Keratinocyte (primary cell): ENCODE measurements at regions not wholly inside any gene's neighbourhood (a gene's known extent, or its start where the extent isn't known, plus 50 kb on each side); places are given as distances from the start of the nearest gene placed in this dataset.
"Not testable (repeated sequence)": the region's sequence is repeated elsewhere in the genome, so short reads cannot be mapped to it uniquely, and the experiment has no call there.

Source experiments
- DNase-seq: peaks from one replicate; pipeline ENCODE4 v3.0.0-alpha.2; 2011; ENCODE audit warnings: low read depth, missing footprints, low spot score
- FAIRE-seq: peaks from 2 replicates; lab custom pipeline; 2011; peaks lifted over from hg19 to GRCh38; lab: Jason Lieb, UNC
- H2AFZ ChIP-seq: 2 replicates; pipeline ENCODE4 v1.6.0; 2012; ENCODE audit warnings: low read length, control low read depth, inconsistent platforms; ENCODE audit not compliant: control insufficient read depth
- H3K27ac ChIP-seq: 2 replicates; pipeline ENCODE4 v1.5.1; 2011; ENCODE audit warnings: low read length; ENCODE audit not compliant: control insufficient read depth, insufficient read depth
- H3K27me3 ChIP-seq: 3 replicates; pipeline ENCODE4 v1.6.0; 2011; ENCODE audit warnings: low read length; ENCODE audit not compliant: control insufficient read depth, insufficient read depth; ENCODE audit errors: extremely low read depth
- H3K36me3 ChIP-seq, 2 experiments: 2 replicates in 1 of 2; 3 replicates in 1 of 2; pipeline ENCODE4 v1.5.1; 2011; ENCODE audit warnings: low read length in 2 of 2, mild to moderate bottlenecking in 1 of 2; ENCODE audit not compliant: control insufficient read depth in 2 of 2, insufficient read depth in 2 of 2; ENCODE audit errors: extremely low read depth in 1 of 2
- H3K4me1 ChIP-seq: 3 replicates; pipeline ENCODE4 v1.5.1; 2011; ENCODE audit warnings: low read length; ENCODE audit not compliant: control insufficient read depth, insufficient read depth; ENCODE audit errors: extremely low read depth
- H3K4me2 ChIP-seq: 3 replicates; pipeline ENCODE4 v1.6.0; 2011; ENCODE audit warnings: low read depth, low read length; ENCODE audit not compliant: control insufficient read depth, insufficient read depth; ENCODE audit errors: extremely low read depth
- H3K4me3 ChIP-seq, 3 experiments: fragments of 200-600 bp in 1 of 3; sonication (generic) in 1 of 3; 2 replicates in 2 of 3; 3 replicates in 1 of 3; pipeline ENCODE4 v1.5.1; 2011 to 2016; ENCODE audit warnings: low read length in 3 of 3, mild to moderate bottlenecking in 3 of 3, control low read depth in 2 of 3, inconsistent platforms in 1 of 3, low read depth in 1 of 3, mixed read lengths in 1 of 3, mixed run types in 1 of 3, moderate library complexity in 1 of 3; ENCODE audit not compliant: control insufficient read depth in 2 of 3, insufficient read depth in 2 of 3; ENCODE audit errors: extremely low read depth in 1 of 3
- H3K79me2 ChIP-seq: 2 replicates; pipeline ENCODE4 v1.6.0; 2012; ENCODE audit warnings: low read length; ENCODE audit not compliant: control insufficient read depth, insufficient read depth
- H3K9ac ChIP-seq: 3 replicates; pipeline ENCODE4 v1.6.0; 2011; ENCODE audit warnings: low read length; ENCODE audit not compliant: control insufficient read depth, insufficient read depth; ENCODE audit errors: extremely low read depth
- H3K9me1 ChIP-seq: 3 replicates; pipeline ENCODE4 v1.6.0; 2011; ENCODE audit warnings: low read length; ENCODE audit not compliant: control insufficient read depth, insufficient read depth; ENCODE audit errors: extremely low read depth
- H3K9me3 ChIP-seq: 2 replicates; pipeline ENCODE4 v1.5.1; 2012; ENCODE audit warnings: low read depth, low read length; ENCODE audit not compliant: control insufficient read depth
- H4K20me1 ChIP-seq: 3 replicates; pipeline ENCODE4 v1.6.0; 2011; ENCODE audit warnings: low read length; ENCODE audit not compliant: control insufficient read depth, insufficient read depth; ENCODE audit errors: extremely low read depth
- EZH2 ChIP-seq: IDR thresholded peaks from one replicate; pipeline ENCODE4 v1.6.1; 2012; ENCODE audit warnings: inconsistent platforms, mild to moderate bottlenecking, low read length, moderate library complexity
- dilution Hi-C: fragments of 300-500 bp; cut with MboI; formaldehyde crosslinking; loops from one replicate; pipeline ENCODE4 v1.7.0; 2020; ENCODE audit warnings: low sequenced_read_pairs; ENCODE audit not compliant: extremely low pct_ligation_motif_present
- TF ChIP-seq, protein P1 (sequence below), 3 experiments: IDR thresholded peaks in 1 of 3; conservative IDR thresholded peaks in 1 of 3; optimal IDR thresholded peaks in 1 of 3; 2 replicates in 2 of 3; 3 replicates in 1 of 3; pipeline versions ENCODE3 to v1.5.1; 2011; ENCODE audit warnings: low read length in 3 of 3, mild to moderate bottlenecking in 3 of 3, moderate library complexity in 2 of 3, control low read depth in 1 of 3, inconsistent platforms in 1 of 3; ENCODE audit not compliant: insufficient read depth in 2 of 3; ENCODE audit errors: extremely low read depth in 1 of 3

DNA sequence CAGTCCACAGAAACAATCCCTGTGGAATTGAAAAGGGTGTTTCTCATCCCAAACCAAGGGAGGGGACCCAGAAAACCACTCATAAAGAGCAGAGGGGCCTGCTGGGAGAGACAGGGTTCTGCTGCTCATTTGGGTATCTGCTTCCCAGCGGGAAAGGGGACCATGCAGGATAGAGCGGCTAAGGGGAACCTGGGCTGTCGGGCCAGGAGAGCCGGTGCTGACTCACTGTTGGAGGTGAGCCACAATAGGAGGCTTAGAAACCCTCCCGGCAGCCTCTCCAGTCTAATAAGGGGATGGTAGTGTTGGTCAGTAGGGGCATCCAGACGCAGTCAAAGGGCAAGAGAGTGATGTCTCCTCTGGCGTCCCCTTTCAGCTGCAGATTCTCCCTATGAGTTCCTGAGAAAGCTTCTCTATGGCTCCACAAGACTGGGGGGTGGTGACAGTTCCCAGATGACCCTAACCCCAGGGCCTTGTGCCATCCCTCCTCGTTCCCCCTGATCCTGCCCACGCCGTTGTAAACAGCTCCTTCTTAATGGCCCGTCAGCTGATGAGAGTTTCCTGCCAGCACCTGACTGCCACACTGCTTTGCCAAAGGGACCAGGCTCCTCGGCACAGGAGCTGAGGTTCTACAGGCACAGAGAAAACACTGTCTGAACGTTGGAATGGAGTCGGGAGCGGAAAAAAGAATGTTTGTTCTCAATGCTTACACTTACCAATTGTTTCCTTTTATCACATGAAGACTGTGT is 646.1 kb upstream of the DEFB115 start:
- dilution Hi-C loops, result no loop called here
- H3K9me3 ChIP-seq, result peaks cover 7% of the 10 kb centered on the region
- H3K36me3 ChIP-seq, result no peaks in the 10 kb centered on the region
- no peaks in the 10 kb centered on the region for H3K27me3 ChIP-seq
- H3K4me1 ChIP-seq, result no peaks in the 10 kb centered on the region
- H3K9me1 ChIP-seq, result no peaks in the 10 kb centered on the region
- H3K4me3 ChIP-seq, result no peak overlapping the region
- no peak overlapping the region for H3K9ac ChIP-seq
- H3K27ac ChIP-seq, result no peak overlapping the region
- FAIRE-seq (no peak), DNase-seq (no peak)
- no peaks in the 10 kb centered on the region for H3K79me2 ChIP-seq
- H2AFZ ChIP-seq, result no peak overlapping the region
- H4K20me1 ChIP-seq, result no peaks in the 10 kb centered on the region
- no peak for TF ChIP-seq EZH2
- TF ChIP-seq, protein P1, sequence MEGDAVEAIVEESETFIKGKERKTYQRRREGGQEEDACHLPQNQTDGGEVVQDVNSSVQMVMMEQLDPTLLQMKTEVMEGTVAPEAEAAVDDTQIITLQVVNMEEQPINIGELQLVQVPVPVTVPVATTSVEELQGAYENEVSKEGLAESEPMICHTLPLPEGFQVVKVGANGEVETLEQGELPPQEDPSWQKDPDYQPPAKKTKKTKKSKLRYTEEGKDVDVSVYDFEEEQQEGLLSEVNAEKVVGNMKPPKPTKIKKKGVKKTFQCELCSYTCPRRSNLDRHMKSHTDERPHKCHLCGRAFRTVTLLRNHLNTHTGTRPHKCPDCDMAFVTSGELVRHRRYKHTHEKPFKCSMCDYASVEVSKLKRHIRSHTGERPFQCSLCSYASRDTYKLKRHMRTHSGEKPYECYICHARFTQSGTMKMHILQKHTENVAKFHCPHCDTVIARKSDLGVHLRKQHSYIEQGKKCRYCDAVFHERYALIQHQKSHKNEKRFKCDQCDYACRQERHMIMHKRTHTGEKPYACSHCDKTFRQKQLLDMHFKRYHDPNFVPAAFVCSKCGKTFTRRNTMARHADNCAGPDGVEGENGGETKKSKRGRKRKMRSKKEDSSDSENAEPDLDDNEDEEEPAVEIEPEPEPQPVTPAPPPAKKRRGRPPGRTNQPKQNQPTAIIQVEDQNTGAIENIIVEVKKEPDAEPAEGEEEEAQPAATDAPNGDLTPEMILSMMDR (optimal IDR thresholded peaks at IDR 0.05 in 1 of 3, IDR thresholded peaks at IDR 0.05 in 1 of 3, conservative IDR thresholded peaks at IDR 0.05 in 1 of 3; ENCODE audit: extremely low read depth in 1 of 3, insufficient read depth in 2 of 3, low read length in 3 of 3), result no peak
- no peak overlapping the region for H3K4me2 ChIP-seq

DNA sequence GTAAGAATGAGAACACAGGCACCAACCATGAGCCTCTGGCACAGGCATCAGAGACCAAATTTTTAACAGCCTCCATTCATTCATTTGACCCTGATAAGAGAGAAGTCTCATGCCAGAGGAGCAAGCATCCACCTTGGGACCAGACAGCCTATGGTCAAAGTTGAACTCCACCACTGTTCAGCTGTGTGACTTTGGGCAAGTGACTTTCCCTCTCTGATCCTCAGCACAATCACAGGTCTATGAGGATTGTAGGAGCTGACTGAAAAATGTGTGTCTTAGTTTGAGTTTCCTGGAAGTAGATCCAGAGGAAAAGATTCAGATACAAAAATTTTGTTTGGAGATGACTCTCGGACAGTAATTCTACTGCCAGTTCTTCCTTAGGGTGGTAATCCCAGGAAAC is 645.1 kb upstream of the DEFB115 start:
- H3K4me1 ChIP-seq, result no peaks in the 10 kb centered on the region
- H3K36me3 ChIP-seq, result no peaks in the 10 kb centered on the region
- no peak overlapping the region for H3K4me3 ChIP-seq
- no peak overlapping the region for H2AFZ ChIP-seq
- H4K20me1 ChIP-seq, result no peaks in the 10 kb centered on the region
- no peak for TF ChIP-seq EZH2
- TF ChIP-seq, protein P1 (optimal IDR thresholded peaks at IDR 0.05 in 1 of 3, IDR thresholded peaks at IDR 0.05 in 1 of 3, conservative IDR thresholded peaks at IDR 0.05 in 1 of 3; ENCODE audit: extremely low read depth in 1 of 3, insufficient read depth in 2 of 3, low read length in 3 of 3), result no peak
- dilution Hi-C loops, result no loop called here
- no peaks in the 10 kb centered on the region for H3K9me1 ChIP-seq
- peaks cover 7% of the 10 kb centered on the region for H3K9me3 ChIP-seq
- FAIRE-seq (no peak), DNase-seq (no peak)
- H3K79me2 ChIP-seq, result no peaks in the 10 kb centered on the region
- H3K27me3 ChIP-seq, result no peaks in the 10 kb centered on the region
- no peak overlapping the region for H3K4me2 ChIP-seq
- H3K27ac ChIP-seq, result no peak overlapping the region
- H3K9ac ChIP-seq, result no peak overlapping the region

DNA sequence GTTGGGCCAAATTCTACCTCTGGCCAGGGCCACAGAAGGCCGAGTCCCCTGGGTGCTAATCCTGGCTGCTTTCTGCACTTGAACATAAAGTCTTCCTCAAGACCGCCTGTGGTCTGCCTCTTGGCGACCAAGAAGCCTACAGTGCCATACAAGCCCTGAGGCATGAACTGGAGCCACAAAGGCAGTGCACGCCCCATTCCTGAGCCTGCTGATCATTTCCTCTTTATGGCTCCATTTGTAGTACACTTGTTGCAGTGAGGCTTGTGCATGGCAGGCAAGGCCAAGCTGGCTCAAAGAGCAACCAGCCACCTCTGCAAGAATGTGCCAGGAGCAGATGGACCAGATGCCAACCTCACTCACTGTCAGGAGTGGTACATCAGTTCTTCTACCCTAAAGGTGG is 636.1 kb upstream of the DEFB115 start:
- H2AFZ ChIP-seq, H3K9me3 ChIP-seq, H3K36me3 ChIP-seq, H3K4me3 ChIP-seq, H3K9ac ChIP-seq, H3K79me2 ChIP-seq, H3K4me1 ChIP-seq, H3K27ac ChIP-seq, H3K27me3 ChIP-seq, dilution Hi-C loops, FAIRE-seq, H3K4me2 ChIP-seq, H3K9me1 ChIP-seq, H4K20me1 ChIP-seq: not testable (repeated sequence)
- DNase-seq, result peak; percentile 9

DNA sequence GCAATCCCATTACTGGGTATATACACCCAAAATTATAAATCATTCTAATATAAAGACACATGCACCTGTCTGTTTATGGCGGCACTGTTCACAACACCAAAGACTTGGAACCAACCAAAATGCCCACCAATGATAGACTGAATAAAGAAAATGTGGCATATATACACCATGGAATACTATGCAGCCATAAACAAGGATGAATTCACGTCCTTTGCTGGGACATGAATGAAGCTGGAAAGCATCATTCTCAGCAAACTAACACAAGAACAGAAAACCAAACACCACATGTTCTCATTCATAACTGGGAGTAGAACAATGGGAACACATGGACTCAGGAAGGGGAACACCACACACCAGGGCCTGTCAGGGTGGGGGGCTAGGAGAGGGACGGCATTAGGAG is 633.2 kb upstream of the DEFB115 start:
- H3K27me3 ChIP-seq, H3K79me2 ChIP-seq, H2AFZ ChIP-seq, H3K4me3 ChIP-seq, DNase-seq, H3K9me3 ChIP-seq, H3K4me1 ChIP-seq, H3K9me1 ChIP-seq, H3K9ac ChIP-seq, H4K20me1 ChIP-seq, H3K27ac ChIP-seq, dilution Hi-C loops, FAIRE-seq, H3K4me2 ChIP-seq, H3K36me3 ChIP-seq: not testable (repeated sequence)
